SK-N-SH (cell line): ENCODE measurements at regions not wholly inside any gene's neighbourhood (a gene's known extent, or its start where the extent isn't known, plus 50 kb on each side); places are given as distances from the start of the nearest gene placed in this dataset.

Experiments used
- CTCF ChIA-PET: fragments of 300-600, 350-600 bp; formaldehyde crosslinking; extraction: SDS; loops from one replicate; lab custom pipeline; 2021; lab: Yijun Ruan, JAX
- POLR2A ChIA-PET: fragments of 350-600 bp; sonication (Branson Sonifier 250); formaldehyde crosslinking; extraction: SDS; loops from one replicate; lab custom pipeline; 2020; ENCODE audit warnings: antibody characterized with exemption, inconsistent platforms; lab: Yijun Ruan, JAX
- DNase-seq: peaks from one replicate; pipeline ENCODE4 v3.0.0; 2012
- H2AFZ ChIP-seq: fragments of 200-600 bp; sonication (generic); 2 replicates; pipeline ENCODE4 v1.8.1; 2016; ENCODE audit warnings: antibody characterized with exemption, mild to moderate bottlenecking, low read depth
- H3F3A ChIP-seq: fragments of 200-600 bp; sonication (generic); replicated peaks from 2 replicates; pipeline ENCODE3; 2016; ENCODE audit warnings: antibody characterized with exemption, mild to moderate bottlenecking; ENCODE audit not compliant: insufficient read depth
- H3K27ac ChIP-seq, 2 experiments: fragments of 200-500 bp in 1 of 2; fragments of 200-600 bp in 1 of 2; sonication (Bioruptor generic) in 1 of 2; sonication (generic), shearing (Covaris generic) in 1 of 2; 2 replicates each; pipeline versions ENCODE4 v1.5.1 to v1.6.1; 2014 to 2016; ENCODE audit warnings: low read depth in 2 of 2, inconsistent platforms in 1 of 2, low read length in 1 of 2, mild to moderate bottlenecking in 1 of 2, mixed read lengths in 1 of 2
- H3K27me3 ChIP-seq: fragments of 200-600 bp; sonication (generic), shearing (Covaris generic); 2 replicates; pipeline ENCODE4 v1.6.1; 2016; ENCODE audit warnings: mixed run types; ENCODE audit not compliant: insufficient read depth
- H3K36me3 ChIP-seq, 2 experiments: fragments of 200-500 bp in 1 of 2; fragments of 200-600 bp in 1 of 2; sonication (Bioruptor generic) in 1 of 2; sonication (generic) in 1 of 2; replicated peaks in 1 of 2; 2 replicates each; pipeline versions ENCODE3 to v1.5.1; 2014 to 2016; ENCODE audit warnings: low read length in 1 of 2, mild to moderate bottlenecking in 1 of 2; ENCODE audit not compliant: insufficient read depth in 2 of 2, control insufficient read depth in 1 of 2
- H3K4me1 ChIP-seq, 2 experiments: fragments of 200-500 bp in 1 of 2; fragments of 200-600 bp in 1 of 2; sonication (Bioruptor generic) in 1 of 2; sonication (generic), shearing (Covaris generic) in 1 of 2; 2 replicates each; pipeline versions ENCODE4 v1.5.1 to v1.6.1; 2014 to 2016; ENCODE audit warnings: low read depth in 1 of 2, low read length in 1 of 2, mixed run types in 1 of 2; ENCODE audit not compliant: insufficient read depth in 2 of 2, control insufficient read depth in 1 of 2
- H3K4me2 ChIP-seq: fragments of 200-600 bp; sonication (generic), shearing (Covaris generic); 2 replicates; pipeline ENCODE4 v1.6.1; 2017; ENCODE audit warnings: mixed run types
- H3K4me3 ChIP-seq, 2 experiments: fragments of 200-500 bp in 1 of 2; fragments of 200-600 bp in 1 of 2; sonication (Bioruptor generic) in 1 of 2; sonication (generic), shearing (Covaris generic) in 1 of 2; 2 replicates each; pipeline versions ENCODE4 v1.5.1 to v1.8.1; 2014 to 2016; ENCODE audit warnings: low read depth in 2 of 2, inconsistent platforms in 1 of 2, low read length in 1 of 2, mild to moderate bottlenecking in 1 of 2, mixed read lengths in 1 of 2, moderate library complexity in 1 of 2
- H3K79me2 ChIP-seq: fragments of 200-600 bp; sonication (generic); 2 replicates; pipeline ENCODE4 v1.8.1; 2017; ENCODE audit warnings: mild to moderate bottlenecking; ENCODE audit not compliant: insufficient read depth
- H3K9ac ChIP-seq: fragments of 200-600 bp; sonication (generic); 2 replicates; pipeline ENCODE4 v1.6.1; 2017; ENCODE audit warnings: mixed run types
- H3K9me2 ChIP-seq: fragments of 200-600 bp; sonication (generic); 2 replicates; pipeline ENCODE4 v1.6.1; 2017; ENCODE audit warnings: mixed run types
- H3K9me3 ChIP-seq: fragments of 200-600 bp; sonication (generic); 2 replicates; pipeline ENCODE4 v1.6.1; 2017; ENCODE audit warnings: mixed run types, mild to moderate bottlenecking, moderate library complexity
- H4K20me1 ChIP-seq: fragments of 200-600 bp; sonication (generic); 2 replicates; pipeline ENCODE4 v1.6.1; 2017; ENCODE audit warnings: mild to moderate bottlenecking, mixed run types; ENCODE audit not compliant: insufficient read depth
- CHD2 ChIP-seq: fragments of 150-350 bp; IDR thresholded peaks from 2 replicates; pipeline ENCODE4 v1.6.1; 2018; ENCODE audit warnings: low read length; ENCODE audit not compliant: partially characterized antibody
- EZH2phosphoT487 ChIP-seq: fragments of 200-600 bp; sonication (generic); IDR thresholded peaks from 2 replicates; pipeline ENCODE4 v1.6.1; 2017; ENCODE audit warnings: low read depth, mixed run types, mild to moderate bottlenecking, antibody characterized with exemption, moderate library complexity, borderline replicate concordance
- FOXM1 ChIP-seq: IDR thresholded peaks from 2 replicates; pipeline ENCODE4 v1.4.0; 2012; ENCODE audit warnings: low read depth, mild to moderate bottlenecking
- GABPA ChIP-seq: IDR thresholded peaks from 2 replicates; pipeline ENCODE4 v1.4.0; 2012; ENCODE audit warnings: low read depth, mild to moderate bottlenecking
- NRF1 ChIP-seq: IDR thresholded peaks from 2 replicates; pipeline ENCODE4 v1.6.1; 2012; ENCODE audit warnings: low read depth, mild to moderate bottlenecking, low read length
- RFX5 ChIP-seq: IDR thresholded peaks from 2 replicates; pipeline ENCODE4 v1.6.1; 2012; ENCODE audit warnings: mild to moderate bottlenecking, improper control_type of control experiment, low read length
- RXRA ChIP-seq: IDR thresholded peaks from 2 replicates; pipeline ENCODE4 v1.4.0; 2012; ENCODE audit warnings: low read depth, mild to moderate bottlenecking, borderline replicate concordance
- SMC3 ChIP-seq: IDR thresholded peaks from 2 replicates; pipeline ENCODE4 v1.6.1; 2012; ENCODE audit warnings: low read depth, low read length, improper control_type of control experiment
- TEAD4 ChIP-seq: IDR thresholded peaks from 2 replicates; pipeline ENCODE4 v1.4.0; 2012; ENCODE audit warnings: mild to moderate bottlenecking, borderline replicate concordance; ENCODE audit not compliant: insufficient read depth
- YY1 ChIP-seq: IDR thresholded peaks from 2 replicates; pipeline ENCODE4 v1.4.0; 2012; ENCODE audit warnings: low read depth, mild to moderate bottlenecking
- WGBS: methylation state at CpG from one replicate; pipeline ENCODE4 v1.1.6; 2017; ENCODE audit warnings: low lambda C conversion rate; 5-methylcytosine and 5-hydroxymethylcytosine counted together
- TF ChIP-seq, protein P1 (sequence below): fragments of 150-350 bp; IDR thresholded peaks from 2 replicates; pipeline ENCODE4 v1.6.1; 2016; ENCODE audit warnings: mild to moderate bottlenecking, low read depth, low read length
- TF ChIP-seq, protein P2 (sequence below): IDR thresholded peaks from 2 replicates; pipeline ENCODE4; 2012

DNA sequence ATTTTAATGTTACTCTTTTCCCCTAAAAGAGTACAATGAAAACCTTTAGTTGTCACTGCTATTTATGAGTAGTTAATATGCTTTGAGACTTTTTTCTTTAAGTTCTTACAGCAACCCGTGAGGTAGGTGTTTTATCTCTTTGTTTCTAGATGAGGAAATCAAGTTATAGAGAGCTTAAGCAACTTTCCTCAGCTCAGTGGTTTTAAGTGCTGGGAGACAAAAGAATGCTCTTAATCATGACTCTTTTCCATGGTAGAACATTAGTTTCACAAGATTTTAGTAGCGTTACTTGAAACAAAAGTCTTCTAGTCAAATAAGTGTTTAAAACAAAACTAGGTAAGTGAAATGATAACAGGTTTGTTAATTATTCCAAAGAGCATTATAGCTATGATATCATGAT lies 354.7 kb upstream of the PITX2 start (continued):
- TF ChIP-seq, protein P1, sequence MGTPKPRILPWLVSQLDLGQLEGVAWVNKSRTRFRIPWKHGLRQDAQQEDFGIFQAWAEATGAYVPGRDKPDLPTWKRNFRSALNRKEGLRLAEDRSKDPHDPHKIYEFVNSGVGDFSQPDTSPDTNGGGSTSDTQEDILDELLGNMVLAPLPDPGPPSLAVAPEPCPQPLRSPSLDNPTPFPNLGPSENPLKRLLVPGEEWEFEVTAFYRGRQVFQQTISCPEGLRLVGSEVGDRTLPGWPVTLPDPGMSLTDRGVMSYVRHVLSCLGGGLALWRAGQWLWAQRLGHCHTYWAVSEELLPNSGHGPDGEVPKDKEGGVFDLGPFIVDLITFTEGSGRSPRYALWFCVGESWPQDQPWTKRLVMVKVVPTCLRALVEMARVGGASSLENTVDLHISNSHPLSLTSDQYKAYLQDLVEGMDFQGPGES = no peak
- TF ChIP-seq RFX5 (no peak), YY1 (no peak)

DNA sequence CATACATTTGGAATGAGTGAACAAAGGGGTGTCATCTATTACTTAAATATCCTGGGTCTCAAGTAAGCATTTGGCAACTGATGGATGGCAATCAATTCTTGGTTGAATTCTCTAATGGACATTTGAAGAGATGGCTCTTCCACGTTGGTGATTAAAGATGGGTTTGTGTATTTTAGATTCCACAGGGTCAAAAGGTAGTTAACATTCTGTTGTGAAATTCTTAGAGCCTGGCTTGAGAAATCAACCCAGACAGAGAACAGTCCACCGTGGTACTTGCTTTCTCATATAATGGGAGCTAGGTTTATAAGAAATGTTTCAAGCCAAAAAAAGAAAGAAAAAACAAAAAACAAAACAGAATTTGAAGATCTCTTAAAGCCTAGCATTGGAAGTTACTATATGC lies 355.9 kb upstream of the PITX2 start:
- Histone ChIP-seq H3K9me3 (no peaks in the 10 kb centered on the region), H3K79me2 (no peaks in the 10 kb centered on the region), H3K27ac (no peak overlapping the region), H3K9ac (no peak overlapping the region), H3K4me3 (no peak overlapping the region), H3K4me2 (no peak overlapping the region), H2AFZ (no peak overlapping the region), H3K9me2 (0 out of 2 replicates have a peak, but pooled peaks cover 2% of the 10 kb centered on the region), H3F3A (no peaks in the 10 kb centered on the region), H3K4me1 (no peaks in the 10 kb centered on the region), H4K20me1 (no peaks in the 10 kb centered on the region), H3K36me3 (no peaks in the 10 kb centered on the region), H3K27me3 (no peaks in the 10 kb centered on the region)
- DNase-seq = no peak
- CTCF ChIA-PET = no interaction called here
- 0% methylated on average over 2 of the region's 2 CpGs for WGBS
- TF ChIP-seq TEAD4 = no peak
- TF ChIP-seq FOXM1 = no peak
- no peak for TF ChIP-seq YY1
- TF ChIP-seq, protein P2, sequence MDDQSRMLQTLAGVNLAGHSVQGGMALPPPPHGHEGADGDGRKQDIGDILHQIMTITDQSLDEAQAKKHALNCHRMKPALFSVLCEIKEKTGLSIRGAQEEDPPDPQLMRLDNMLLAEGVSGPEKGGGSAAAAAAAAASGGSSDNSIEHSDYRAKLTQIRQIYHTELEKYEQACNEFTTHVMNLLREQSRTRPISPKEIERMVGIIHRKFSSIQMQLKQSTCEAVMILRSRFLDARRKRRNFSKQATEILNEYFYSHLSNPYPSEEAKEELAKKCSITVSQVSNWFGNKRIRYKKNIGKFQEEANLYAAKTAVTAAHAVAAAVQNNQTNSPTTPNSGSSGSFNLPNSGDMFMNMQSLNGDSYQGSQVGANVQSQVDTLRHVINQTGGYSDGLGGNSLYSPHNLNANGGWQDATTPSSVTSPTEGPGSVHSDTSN = no peak
- TF ChIP-seq RFX5 = no peak
- no peak for TF ChIP-seq NRF1
- no peak for TF ChIP-seq GABPA
- POLR2A ChIA-PET = no interaction called here

DNA sequence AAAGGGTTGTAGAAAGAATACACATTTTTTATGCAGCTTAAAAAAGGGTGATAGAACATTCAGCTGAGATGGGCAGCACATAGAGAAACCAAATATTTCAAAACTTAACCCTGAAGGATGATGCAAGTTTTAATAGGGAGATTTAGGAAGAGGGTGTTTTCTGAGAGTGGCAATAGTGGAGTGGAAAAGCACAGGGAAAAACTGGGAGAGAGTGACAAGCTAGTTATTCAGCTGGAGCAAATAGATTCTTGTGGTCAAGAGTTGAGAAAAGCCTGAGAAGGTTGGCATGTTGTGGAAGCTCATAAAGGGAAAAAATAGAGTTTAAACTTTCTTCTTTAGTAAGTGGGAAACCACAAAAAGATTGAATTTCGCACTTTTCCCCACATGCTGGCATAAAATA lies 359.6 kb upstream of the PITX2 start:
- H3K27ac ChIP-seq = no peak overlapping the region
- H3K4me1 ChIP-seq = no peaks in the 10 kb centered on the region
- H3K9me2 ChIP-seq = no peaks in the 10 kb centered on the region
- DNase-seq = no peak
- no peaks in the 10 kb centered on the region for H3F3A ChIP-seq
- TF ChIP-seq CHD2 (no peak), SMC3 (no peak), RXRA (no peak), EZH2phosphoT487 (no peak)
- WGBS = 4% methylated on average over 1 of the region's 1 CpG
- no peaks in the 10 kb centered on the region for H3K36me3 ChIP-seq
- ChIA-PET POLR2A (no interaction called here), CTCF (interaction anchor here (0.6 to 0.9 kb wide), 2 partner anchors 8 to 16 kb away, joined by 3 read pairs; no protein-coding TSS in a partner anchor)
- no peaks in the 10 kb centered on the region for H3K9me3 ChIP-seq
- no peak overlapping the region for H2AFZ ChIP-seq
- no peak overlapping the region for H3K9ac ChIP-seq
- no peaks in the 10 kb centered on the region for H3K27me3 ChIP-seq
- H3K79me2 ChIP-seq = no peaks in the 10 kb centered on the region
- no peaks in the 10 kb centered on the region for H4K20me1 ChIP-seq
- no peak overlapping the region for H3K4me3 ChIP-seq
- H3K4me2 ChIP-seq = no peak overlapping the region
